GM23248 (cell line): ENCODE measurements at regions not wholly inside any gene's neighbourhood (a gene's known extent, or its start where the extent isn't known, plus 50 kb on each side); places are given as distances from the start of the nearest gene placed in this dataset.

Experiments
- DNase-seq: peaks from one replicate; pipeline ENCODE4 v3.0.0-alpha.2; 2015
- H2AFZ ChIP-seq: fragments of 200-600 bp; sonication (generic); 2 replicates; pipeline ENCODE4 v1.6.1; 2016; ENCODE audit warnings: antibody characterized with exemption
- H3F3A ChIP-seq: fragments of 200-600 bp; sonication (generic); 2 replicates; pipeline ENCODE4 v1.6.1; 2016; ENCODE audit warnings: mild to moderate bottlenecking, antibody characterized with exemption, mixed run types; ENCODE audit not compliant: insufficient read depth
- H3K27ac ChIP-seq: fragments of 200-600 bp; sonication (generic); 2 replicates; pipeline ENCODE4 v1.5.1; 2016; ENCODE audit warnings: mild to moderate bottlenecking
- H3K27me3 ChIP-seq: fragments of 200-600 bp; sonication (generic); replicated peaks from 2 replicates; pipeline ENCODE4 v1.6.1; 2016; ENCODE audit warnings: mild to moderate bottlenecking; ENCODE audit not compliant: insufficient read depth
- H3K36me3 ChIP-seq: fragments of 200-600 bp; sonication (generic); 2 replicates; pipeline ENCODE4 v1.6.1; 2016; ENCODE audit warnings: low read depth, mild to moderate bottlenecking
- H3K4me1 ChIP-seq: fragments of 200-600 bp; sonication (generic); 2 replicates; pipeline ENCODE4 v1.6.1; 2016; ENCODE audit warnings: mild to moderate bottlenecking; ENCODE audit not compliant: insufficient read depth
- H3K4me2 ChIP-seq: fragments of 200-600 bp; sonication (generic); one replicate; pipeline ENCODE4 v1.6.1; 2016; ENCODE audit warnings: mild to moderate bottlenecking; ENCODE audit not compliant: unreplicated experiment
- H3K4me3 ChIP-seq: fragments of 200-600 bp; sonication (generic); 2 replicates; pipeline ENCODE4 v1.5.1; 2016; ENCODE audit warnings: mild to moderate bottlenecking
- H3K79me2 ChIP-seq: fragments of 200-600 bp; sonication (generic); 2 replicates; pipeline ENCODE4 v1.6.1; 2016; ENCODE audit warnings: mild to moderate bottlenecking; ENCODE audit not compliant: insufficient read depth
- H3K9ac ChIP-seq: fragments of 200-600 bp; sonication (generic); 2 replicates; pipeline ENCODE4 v1.6.1; 2016; ENCODE audit warnings: mild to moderate bottlenecking
- H3K9me2 ChIP-seq: fragments of 200-600 bp; sonication (generic); 2 replicates; pipeline ENCODE4 v1.6.1; 2016; ENCODE audit warnings: mixed run types, mild to moderate bottlenecking, moderate library complexity; ENCODE audit not compliant: insufficient read depth
- H3K9me3 ChIP-seq: fragments of 200-600 bp; sonication (generic); one replicate; pipeline ENCODE4 v1.6.1; 2017; ENCODE audit warnings: low read depth
- H4K20me1 ChIP-seq: fragments of 200-600 bp; sonication (generic); 2 replicates; pipeline ENCODE4 v1.6.0; 2016; ENCODE audit not compliant: insufficient read depth
- EZH2 ChIP-seq: fragments of 200-600 bp; sonication (generic); IDR thresholded peaks from 2 replicates; pipeline ENCODE4 v1.6.1; 2018; ENCODE audit warnings: antibody characterized with exemption, mild to moderate bottlenecking; ENCODE audit not compliant: insufficient read depth, poor library complexity, severe bottlenecking
- EZH2phosphoT487 ChIP-seq: fragments of 200-600 bp; sonication (generic); IDR thresholded peaks from 2 replicates; pipeline ENCODE4 v1.6.1; 2018; ENCODE audit warnings: antibody characterized with exemption, moderate library complexity, mild to moderate bottlenecking, low read depth; ENCODE audit not compliant: insufficient read depth
- WGBS, 2 experiments: methylation state at CpG; one replicate each; pipeline ENCODE4 v1.1.6; 2015 to 2017; ENCODE audit warnings: low lambda C conversion rate in 2 of 2, low coverage in 1 of 2; ENCODE audit errors: missing lambda C conversion rate in 2 of 2; 5-methylcytosine and 5-hydroxymethylcytosine counted together
- in situ Hi-C: fragments of 300-500 bp; cut with MboI; formaldehyde crosslinking; loops from 2 replicates; pipeline ENCODE4 v1.15.0; 2020

GRCh38 chr1:218536296-218536986 is 191.3 kb downstream of the TGFB2 start:
- in situ Hi-C loops = loop anchor here (25.0 kb wide), 1 partner anchor 1026 kb away; no protein-coding TSS in a partner anchor
- Histone ChIP-seq H3K9ac (no peak overlapping the region), H3K27ac (no peak overlapping the region), H3K4me2 (no peak overlapping the region), H2AFZ (no peak overlapping the region), H4K20me1 (no peaks in the 10 kb centered on the region), H3K9me3 (no peaks in the 10 kb centered on the region), H3K4me3 (no peak overlapping the region), H3K36me3 (no peaks in the 10 kb centered on the region), H3K27me3 (no peaks in the 10 kb centered on the region), H3K79me2 (no peaks in the 10 kb centered on the region), H3F3A (peaks cover 19% of the 10 kb centered on the region), H3K4me1 (peaks cover 18% of the 10 kb centered on the region), H3K9me2 (no peaks in the 10 kb centered on the region)
- no peak for DNase-seq
- 76 to 80% methylated on average over 2 of the region's 2 CpGs for WGBS, 2 experiments
- no peak for TF ChIP-seq EZH2
- TF ChIP-seq EZH2phosphoT487 = no peak

- no peaks in the 10 kb centered on the region for H3K79me2 ChIP-seq
- no peaks in the 10 kb centered on the region for H3K9me2 ChIP-seq
- peaks cover 18% of the 10 kb centered on the region for H3K4me1 ChIP-seq
- H3K27ac ChIP-seq = peak overlapping the region; percentile 36
- H3K4me3 ChIP-seq = 0 out of 2 replicates have a peak overlapping the region, but pooled peaks have one; percentile 15
- H3K36me3 ChIP-seq = no peaks in the 10 kb centered on the region
- H3K9me3 ChIP-seq = no peaks in the 10 kb centered on the region
- DNase-seq = peak; percentile 79
- no peaks in the 10 kb centered on the region for H3K27me3 ChIP-seq
- peak overlapping the region; percentile 47 for H2AFZ ChIP-seq
- in situ Hi-C loops = loop anchor here (25.0 kb wide), 1 partner anchor 1025 kb away; no protein-coding TSS in a partner anchor
- WGBS, 2 experiments = 48 to 49% methylated on average over 6 of the region's 6 CpGs
- H4K20me1 ChIP-seq = no peaks in the 10 kb centered on the region
- H3K9ac ChIP-seq = no peak overlapping the region
- peaks cover 19% of the 10 kb centered on the region for H3F3A ChIP-seq
- TF ChIP-seq EZH2 (no peak), EZH2phosphoT487 (no peak)
- H3K4me2 ChIP-seq = peak overlapping the region; percentile 62
Measured at GRCh38 chr1:218537122-218537913, 192.2 kb downstream of the TGFB2 start.

GRCh38 chr1:218538341-218538740 is 193.2 kb downstream of the TGFB2 start:
- no peak overlapping the region for H3K9ac ChIP-seq
- no peak overlapping the region for H3K27ac ChIP-seq

GRCh38 chr1:218546314-218546713 is 201.2 kb downstream of the TGFB2 start:
- Histone ChIP-seq H3K9ac (no peak overlapping the region), H3K79me2 (no peaks in the 10 kb centered on the region), H4K20me1 (no peaks in the 10 kb centered on the region), H3K36me3 (no peaks in the 10 kb centered on the region), H3K4me2 (no peak overlapping the region), H3K4me3 (no peak overlapping the region), H3F3A (no peaks in the 10 kb centered on the region), H3K27me3 (no peaks in the 10 kb centered on the region), H3K9me2 (no peaks in the 10 kb centered on the region), H3K4me1 (no peaks in the 10 kb centered on the region), H2AFZ (no peak overlapping the region), H3K9me3 (no peaks in the 10 kb centered on the region), H3K27ac (no peak overlapping the region)
- in situ Hi-C loops = loop anchor here (25.0 kb wide), 1 partner anchor 1016 kb away; no protein-coding TSS in a partner anchor
- DNase-seq = peak; percentile 38
- TF ChIP-seq EZH2 (no peak), EZH2phosphoT487 (no peak)
- 98 to 100% methylated on average over 1 of the region's 1 CpG for WGBS, 2 experiments

More at GRCh38 chr1:218538341-218538740, 193.2 kb downstream of the TGFB2 start:
- Histone ChIP-seq H2AFZ (no peak overlapping the region), H3K4me1 (peaks cover 18% of the 10 kb centered on the region), H3K4me2 (no peak overlapping the region), H3K79me2 (no peaks in the 10 kb centered on the region), H3K9me3 (no peaks in the 10 kb centered on the region), H3K4me3 (no peak overlapping the region), H3F3A (peaks cover 19% of the 10 kb centered on the region), H3K9me2 (no peaks in the 10 kb centered on the region), H3K36me3 (no peaks in the 10 kb centered on the region), H4K20me1 (no peaks in the 10 kb centered on the region), H3K27me3 (no peaks in the 10 kb centered on the region)
- 100% methylated on average over 2 of the region's 2 CpGs for WGBS, 2 experiments
- no peak for DNase-seq
- TF ChIP-seq EZH2phosphoT487 (no peak), EZH2 (no peak)
- in situ Hi-C loops = loop anchor here (25.0 kb wide), 1 partner anchor 1024 kb away; no protein-coding TSS in a partner anchor
